NCI-H345 treated with DMSO at 0.1 percent for 48 hours (cell line): ENCODE measurements at regions not wholly inside any gene's neighbourhood (a gene's known extent, or its start where the extent isn't known, plus 50 kb on each side); places are given as distances from the start of the nearest gene placed in this dataset.
"Not testable (repeated sequence)": the region's sequence is repeated elsewhere in the genome, so short reads cannot be mapped to it uniquely, and the experiment has no call there.

Source experiments
- DNase-seq: peaks from one replicate; lab custom pipeline; 2025; ENCODE audit not compliant: unreplicated experiment; lab: John Stamatoyannopoulos, UW

DNA sequence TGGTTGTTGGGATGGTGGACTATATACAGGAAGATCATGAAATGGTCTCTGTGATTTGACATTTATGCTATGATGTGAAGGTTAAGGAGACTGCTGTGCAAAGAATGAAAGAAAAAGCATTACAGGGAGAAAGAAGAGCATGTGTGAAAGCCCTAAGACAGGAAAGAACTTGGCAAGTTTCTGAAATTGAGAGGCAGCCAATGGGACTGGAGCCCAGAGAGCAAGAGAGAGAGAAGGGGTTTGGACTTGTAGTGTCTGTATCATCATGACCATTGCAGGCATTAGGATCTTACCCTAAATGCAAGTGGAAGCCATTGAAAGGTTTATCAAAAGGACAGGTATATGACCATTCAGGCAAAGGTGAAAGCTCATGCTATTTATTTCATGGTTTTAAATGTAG, 147.1 kb downstream of the NAA11 start:
- DNase-seq: no peak

DNA sequence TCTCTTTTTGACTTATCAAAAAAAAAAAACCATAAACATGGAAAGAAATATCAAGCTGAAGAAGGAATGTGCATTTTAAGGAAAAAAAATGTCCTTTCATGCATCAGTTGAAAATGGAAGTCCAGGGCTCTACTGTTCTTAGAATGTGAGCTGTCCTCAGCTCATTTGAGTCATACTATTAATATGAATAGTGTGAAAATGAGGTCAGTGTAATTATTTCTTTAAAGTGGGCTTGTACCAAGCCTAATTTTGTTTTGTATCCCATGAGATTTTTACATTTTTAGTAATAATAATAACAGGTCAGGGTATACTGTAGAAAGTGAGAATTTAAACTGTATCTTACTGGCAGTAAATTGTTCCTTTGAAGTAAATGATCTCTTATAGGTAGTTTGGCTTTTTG, 148.5 kb downstream of the NAA11 start:
- DNase-seq: no peak

DNA sequence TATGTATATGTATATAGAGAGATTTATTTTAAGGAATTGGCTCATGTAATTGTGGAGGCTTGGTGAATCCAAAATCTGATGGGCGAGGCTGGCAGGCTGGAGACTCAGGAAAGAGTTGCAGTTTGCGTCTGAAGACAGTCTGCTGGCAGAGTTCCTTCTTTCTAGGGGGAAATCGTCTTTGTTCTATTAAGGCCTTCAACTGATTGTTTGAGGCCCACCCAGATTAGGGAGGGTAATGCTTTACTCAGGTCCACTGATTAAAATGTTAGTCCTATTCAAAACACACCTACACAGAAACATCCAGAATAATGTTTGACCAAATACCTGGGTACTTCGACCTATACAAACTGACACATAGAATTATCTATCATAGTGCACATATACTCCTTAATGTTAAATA, 149.5 kb downstream of the NAA11 start:
- DNase-seq: no peak

DNA sequence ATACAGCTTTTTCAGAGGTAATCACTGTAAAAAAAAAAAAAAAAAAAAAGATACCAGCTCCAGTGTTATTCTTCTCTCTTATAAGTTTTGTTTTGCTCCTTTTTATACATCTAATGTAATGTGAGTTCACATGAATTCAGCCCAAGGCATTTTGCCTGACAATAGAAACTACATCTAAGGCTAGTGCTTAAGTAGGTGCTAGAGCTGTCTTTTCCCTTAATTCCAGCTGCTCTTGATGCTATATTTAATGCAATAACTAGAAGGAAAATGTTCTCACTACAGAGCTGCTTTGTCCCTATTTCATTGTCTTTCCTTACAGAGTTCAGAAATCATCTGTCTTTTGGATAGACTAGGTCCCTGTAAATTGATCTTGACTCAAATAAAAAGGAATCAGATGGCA, 150.1 kb downstream of the NAA11 start:
- peak; percentile 15 for DNase-seq

DNA sequence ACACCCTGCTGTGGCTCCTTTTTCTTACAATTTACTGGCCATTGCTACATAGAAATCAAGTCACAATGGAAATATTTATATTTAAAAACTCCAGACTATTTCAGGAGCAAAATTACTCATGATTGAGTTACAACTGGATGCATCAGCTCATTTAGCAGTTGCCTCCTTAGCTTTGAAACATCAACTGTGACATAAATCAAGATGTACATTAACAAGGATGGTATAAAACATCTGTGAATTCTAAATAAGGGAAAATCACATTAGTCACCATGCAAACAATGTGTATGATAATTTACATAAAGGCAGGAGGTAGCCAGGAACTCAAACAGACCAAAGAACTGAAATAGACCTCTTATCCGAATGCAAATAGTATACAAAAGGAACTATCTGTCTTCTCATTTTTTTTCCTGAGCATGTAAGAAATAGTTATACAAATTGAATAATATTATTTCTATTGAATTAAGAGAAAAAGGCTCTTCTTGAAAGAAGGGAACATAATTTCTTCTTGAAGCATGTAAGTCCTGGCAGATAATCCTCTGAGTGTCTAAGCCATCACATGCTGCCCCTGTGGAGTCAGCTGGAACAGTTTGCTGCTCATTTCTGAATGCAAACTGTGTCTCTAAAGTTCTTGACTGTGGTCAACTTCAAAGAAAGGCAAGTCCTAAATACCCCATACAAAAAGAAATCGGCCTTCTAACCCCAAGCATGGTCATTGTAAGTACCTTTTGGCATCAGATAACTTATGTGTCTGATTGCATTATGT, 151.2 kb downstream of the NAA11 start:
- DNase-seq: no peak

DNA sequence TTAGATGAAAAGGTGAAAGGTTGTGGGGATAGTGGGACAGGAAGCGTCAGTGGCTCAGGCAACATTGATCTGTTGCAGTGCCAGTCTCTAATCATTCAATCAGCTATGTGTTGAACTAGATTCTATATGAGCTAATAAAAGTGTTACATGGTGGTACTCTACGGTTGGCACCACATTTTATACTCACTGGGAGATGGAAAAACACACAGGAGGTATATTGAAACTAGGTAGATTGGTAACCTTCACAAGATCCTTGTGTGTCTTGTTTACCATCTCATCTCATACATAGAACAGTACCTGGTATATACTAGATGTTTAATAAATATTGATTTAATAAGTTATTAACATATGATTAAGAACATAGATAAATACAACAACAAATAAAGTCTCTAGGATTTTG, 152.7 kb downstream of the NAA11 start:
- DNase-seq: no peak

DNA sequence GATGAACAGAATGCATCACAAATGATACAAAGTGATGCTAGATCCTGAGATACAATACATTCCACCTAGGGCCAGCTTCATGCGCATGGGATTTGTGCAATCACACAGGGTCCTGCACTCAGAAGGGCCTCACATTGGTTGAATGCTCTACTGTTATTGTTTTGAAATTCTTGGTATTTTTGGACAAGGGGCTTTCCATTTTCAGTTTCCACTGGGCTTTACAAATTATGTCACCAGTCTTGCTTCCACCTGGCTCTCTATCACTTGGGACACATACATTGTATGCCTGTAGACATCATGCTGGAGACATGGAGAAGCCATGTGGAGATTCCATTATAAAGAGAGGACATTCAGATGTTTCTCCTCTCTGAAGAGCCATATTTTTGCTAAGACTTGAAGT, 155.8 kb downstream of the NAA11 start:
- DNase-seq: no peak

DNA sequence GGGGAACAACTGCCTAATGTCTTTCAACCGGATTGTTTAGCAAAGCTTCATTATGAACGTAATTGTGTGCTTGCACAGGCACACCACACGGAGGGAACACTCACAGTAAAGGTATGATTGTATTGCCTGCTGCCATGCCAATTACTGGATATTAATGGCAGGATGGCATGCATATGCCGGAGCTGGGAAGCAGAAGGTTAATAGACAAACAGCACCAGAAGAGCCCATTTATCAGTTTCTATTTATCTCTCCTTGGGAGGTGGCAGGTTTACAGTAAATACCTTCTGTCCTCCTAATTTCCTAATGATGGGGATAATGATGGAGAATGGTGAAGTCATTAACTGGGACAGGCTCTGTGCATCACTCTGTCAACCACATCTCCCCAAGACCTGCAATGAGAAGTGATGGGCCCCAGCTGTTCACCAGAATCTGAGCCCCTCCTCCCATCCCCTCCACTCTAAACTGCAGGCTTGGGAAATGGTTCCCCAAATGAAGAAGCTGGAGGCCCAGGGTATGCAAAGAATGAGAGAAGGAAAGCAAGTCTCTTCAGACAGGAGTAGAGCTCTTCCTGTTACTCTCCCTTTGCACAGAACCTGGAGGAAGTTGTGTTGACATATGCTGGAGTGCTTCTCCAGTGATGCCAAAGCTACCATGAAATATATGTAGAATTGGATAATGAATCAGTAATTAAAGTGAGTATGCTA, 160.8 kb downstream of the NAA11 start:
- no peak for DNase-seq

DNA sequence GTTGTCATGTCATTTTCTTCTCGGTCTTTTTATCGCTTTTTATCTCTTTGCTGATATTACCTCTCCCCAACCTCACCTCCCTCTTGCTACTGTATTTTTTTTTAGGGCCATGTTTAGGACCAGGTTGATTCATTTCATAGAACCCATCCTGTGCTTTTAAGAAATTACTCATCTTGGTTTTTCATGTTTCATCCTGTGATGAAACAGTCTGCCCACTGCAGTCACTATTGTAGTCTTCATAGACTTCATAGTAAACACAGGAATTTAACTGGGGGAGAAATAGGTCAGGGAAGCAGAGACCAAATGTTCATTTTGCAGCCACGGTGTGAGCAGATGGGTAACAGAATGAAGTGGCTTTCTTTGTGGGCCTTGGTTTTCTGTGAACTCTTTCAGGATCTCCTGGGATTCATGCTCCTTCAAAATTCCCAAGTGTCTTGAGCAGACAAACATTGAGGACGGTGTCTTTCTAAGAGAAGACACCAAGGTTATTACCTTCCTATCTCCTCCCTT, 161.8 kb downstream of the NAA11 start:
- no peak for DNase-seq

DNA sequence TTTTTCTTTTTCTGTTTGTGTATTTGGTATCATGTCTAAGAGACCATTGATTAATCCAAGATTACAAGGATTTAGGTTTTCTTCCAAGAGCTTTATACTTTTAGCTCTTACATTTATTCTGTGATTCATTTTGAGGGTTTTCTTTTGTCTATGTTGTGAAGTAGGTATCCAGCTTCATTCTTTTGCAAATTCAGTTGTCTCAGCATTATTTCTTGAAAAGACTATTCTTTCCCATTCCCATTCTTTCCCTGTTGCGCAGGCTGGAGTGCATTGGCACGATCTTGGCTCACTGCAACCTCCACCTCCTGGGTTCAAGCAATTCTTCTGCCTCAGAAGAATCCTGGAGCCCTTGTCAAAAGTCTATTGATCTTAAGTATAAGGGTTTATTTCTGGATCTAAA, 164.9 kb downstream of the NAA11 start:
- no peak for DNase-seq

DNA sequence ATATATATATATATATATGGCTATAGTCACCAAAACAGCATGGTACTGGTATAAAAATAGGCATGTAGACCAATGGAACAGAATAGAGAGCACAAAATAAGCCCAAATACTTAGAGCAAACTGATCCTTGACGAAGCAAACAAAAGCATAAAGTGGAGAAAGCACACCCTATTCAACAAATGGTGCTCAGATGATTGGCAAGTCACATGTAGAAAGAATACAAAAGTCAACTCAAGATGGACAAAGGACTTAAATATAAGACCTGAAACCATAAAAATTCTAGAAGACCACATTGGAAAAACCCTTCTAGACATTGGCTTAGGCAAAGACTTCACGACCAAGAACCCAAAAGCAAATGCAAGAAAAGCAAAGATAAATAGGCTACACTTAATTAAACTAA, 167.2 kb downstream of the NAA11 start:
- not testable (repeated sequence) for DNase-seq

DNA sequence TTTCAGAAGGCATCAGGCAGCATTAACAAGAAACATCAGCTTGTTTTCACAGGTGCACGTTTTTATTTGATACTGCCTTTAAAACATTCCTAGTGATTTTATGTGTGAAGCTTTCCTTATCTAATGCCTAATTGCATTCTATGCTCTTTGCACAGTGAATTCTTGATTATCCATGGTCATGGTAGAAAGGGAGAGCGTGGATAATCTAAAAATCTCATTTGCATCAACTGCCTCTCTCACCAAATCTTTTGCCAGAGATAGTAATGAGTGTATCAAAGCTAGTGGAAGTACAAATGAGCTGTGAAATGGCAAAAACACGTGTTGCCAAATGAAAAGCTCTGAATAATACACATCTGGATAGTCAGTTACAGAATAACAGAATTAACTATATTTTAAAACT, 170.5 kb downstream of the NAA11 start:
- DNase-seq: no peak

DNA sequence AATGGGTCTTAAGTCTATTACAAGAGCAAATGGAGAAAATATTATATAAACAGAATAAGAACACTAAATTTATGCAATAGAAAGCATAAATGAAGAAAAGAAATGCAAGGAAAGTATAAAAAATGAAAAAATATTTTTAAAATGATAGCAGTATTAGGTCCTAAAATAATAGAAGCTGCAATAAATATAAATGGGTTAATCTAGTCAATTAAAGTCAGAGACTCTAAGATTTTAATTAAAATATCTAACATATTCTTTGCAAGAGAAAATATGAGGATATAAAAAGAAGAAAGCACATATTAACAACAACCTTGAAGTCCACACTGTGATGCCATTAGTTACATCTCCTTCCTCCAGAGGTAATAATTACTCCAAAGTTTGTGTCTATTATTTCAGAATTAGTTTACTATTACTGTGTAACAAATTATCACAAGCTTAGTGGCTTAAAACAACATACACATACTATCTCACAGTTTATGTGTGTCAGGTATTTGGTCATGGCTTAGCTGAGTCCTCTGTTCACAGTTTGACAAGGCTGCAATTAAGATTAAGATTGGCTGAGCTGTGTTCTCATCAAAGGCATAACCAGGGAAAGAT, 174.9 kb downstream of the NAA11 start:
- DNase-seq: no peak

DNA sequence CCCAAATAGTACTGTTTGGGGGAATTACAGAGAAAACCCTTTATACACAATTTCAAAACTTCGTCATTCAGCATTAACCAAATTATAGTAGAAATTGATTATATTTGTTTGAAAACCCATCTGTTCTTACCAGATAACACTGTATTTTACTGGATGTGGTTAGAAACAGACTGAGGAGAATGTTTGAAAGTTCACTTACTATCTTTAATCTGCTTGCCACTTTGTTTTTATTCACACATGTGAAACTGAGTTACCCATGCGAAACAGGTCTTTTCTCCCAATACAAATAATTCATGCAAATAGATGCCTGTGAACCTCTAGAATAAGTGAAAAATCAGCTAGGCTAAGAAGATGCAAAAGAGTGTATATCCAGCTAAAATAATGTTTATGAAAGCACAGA, 177.5 kb downstream of the NAA11 start:
- DNase-seq: no peak

DNA sequence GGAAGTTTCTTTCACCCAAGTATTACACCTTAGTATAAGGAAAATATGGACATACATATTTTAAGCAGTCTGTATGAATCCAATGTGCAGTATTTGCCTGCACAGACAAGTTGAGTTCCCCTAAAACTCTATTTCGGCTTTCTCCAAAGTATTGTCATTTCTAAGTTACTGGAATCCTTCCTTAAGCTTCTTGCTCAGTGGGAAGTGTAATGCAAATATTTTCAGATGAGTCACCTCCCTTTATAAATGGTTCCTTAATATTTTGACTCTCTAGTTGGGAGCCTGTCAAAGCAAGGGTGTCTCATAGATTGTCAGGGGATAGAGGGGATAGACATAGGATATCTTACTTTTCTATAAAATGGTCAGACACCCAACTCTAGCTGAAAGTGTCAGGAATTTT, 178.6 kb downstream of the NAA11 start:
- no peak for DNase-seq

DNA sequence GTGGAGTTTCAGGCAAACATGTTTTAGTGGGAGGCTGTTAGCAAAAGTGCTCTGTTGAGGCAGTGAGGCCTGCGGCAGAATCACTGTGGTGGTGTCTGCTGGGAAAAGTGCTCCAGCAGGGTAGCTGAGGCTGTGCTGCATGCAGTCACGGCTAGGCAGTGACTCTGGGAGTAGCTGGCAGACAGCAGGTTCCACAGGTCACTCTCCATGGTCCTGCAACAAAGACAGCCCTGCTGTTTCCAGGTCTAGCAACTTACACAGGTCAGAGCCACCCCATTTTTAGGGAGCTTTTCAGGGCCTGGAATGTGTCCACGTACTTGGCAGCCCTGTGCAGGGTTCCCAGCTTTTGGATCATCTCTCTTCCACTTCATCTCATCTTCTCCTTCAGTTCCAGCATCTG, 184.3 kb downstream of the NAA11 start:
- no peak for DNase-seq

DNA sequence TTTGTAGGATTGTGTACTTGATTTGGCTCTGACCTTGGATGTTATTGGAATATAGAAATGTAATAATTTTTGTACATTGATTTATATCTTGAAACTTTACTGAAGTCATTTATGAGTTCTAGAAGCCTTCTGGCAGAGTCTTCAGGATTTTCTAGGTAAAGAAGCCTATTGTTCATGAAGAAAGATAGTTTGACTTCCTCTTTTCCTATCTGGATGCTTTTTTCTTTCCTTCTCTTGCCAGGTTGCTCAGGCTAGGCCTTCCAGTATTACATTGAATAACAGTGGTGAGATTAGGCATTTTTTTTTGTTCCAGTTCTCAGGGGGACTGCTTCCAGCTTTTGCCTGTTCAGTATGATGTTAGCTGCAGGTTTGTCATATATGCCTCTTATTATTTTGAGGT, 191.1 kb downstream of the NAA11 start:
- DNase-seq: no peak

DNA sequence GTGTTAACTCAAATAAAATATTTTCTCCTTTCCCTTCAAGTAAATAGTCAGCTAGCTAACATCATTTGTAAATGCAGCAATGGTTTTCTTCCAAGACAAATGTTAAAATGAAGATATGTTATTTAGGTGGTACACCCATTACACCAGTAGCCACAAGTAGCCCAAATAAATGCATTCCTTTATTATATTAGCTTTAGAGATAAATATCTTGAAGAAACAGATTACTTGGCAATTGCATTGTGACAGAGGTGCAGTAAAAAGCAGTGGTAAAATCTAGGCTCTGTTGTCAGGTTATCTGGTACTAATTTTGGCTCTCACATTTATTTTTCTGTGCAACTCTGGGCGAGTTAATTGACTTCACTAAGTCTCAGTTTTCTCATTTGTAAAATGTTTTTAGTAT, 193.0 kb downstream of the NAA11 start:
- no peak for DNase-seq

DNA sequence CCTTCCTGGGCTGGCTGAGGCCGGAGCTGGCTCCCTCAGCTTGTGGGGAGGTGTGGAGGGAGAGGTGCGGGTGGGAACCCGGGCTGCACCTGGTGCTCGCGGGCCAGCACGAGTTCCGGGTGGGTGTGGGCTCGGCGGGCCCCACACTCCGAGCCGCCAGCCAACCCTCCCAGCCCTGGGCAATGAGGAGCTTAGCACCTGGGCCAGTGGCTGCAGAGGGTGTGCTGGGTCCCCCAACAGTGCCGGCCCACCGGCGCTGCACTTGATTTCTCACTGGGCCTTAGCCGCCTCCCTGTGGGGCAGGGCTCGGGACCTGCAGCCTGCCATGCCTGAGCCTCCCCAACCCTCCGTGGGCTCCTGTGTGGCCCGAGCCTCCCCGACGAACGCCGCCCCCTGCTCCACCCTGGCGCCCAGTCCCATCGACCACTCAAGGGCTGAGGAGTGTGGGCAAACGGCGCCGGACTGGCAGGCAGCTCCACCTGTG, 182.7 kb upstream of the PAQR3 start:
- no peak for DNase-seq

DNA sequence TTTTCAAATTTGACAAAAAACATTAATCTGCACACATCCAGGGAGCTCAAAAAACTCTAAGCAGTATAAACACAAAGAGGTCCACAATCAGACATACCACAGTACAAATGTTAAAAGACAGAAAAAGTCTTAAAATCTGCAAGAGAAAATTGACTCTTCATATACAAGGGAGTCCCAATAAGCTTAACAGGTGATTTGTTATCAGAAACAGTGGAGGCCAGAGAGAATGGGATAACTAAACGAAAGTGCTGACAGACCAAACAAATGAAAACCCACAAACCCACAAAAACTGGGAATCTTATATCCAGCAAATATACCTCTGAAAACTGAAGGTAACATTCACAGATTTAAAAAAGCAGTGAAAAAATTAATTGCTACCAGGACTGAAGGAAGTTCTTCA, 182.0 kb upstream of the PAQR3 start:
- DNase-seq: no peak

DNA sequence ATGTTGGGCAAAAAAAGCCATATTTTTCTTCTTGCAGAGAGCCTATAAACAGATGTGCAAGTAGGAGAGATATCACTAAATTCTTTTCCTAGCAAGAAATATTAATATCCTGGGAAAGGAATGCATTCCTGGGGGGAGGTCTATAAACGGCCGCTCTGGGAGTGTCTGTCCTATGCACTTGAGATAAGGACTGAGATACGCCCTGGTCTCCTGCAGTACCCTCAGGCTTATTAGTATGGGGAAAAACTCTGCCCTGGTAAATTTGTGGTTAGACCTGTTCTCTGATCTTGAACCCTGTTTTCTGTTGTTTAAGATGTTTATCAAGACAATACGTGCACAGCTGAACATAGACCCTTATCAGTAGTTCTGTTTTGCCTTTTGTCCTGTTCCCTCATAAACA, 177.8 kb upstream of the PAQR3 start:
- DNase-seq: not testable (repeated sequence)

DNA sequence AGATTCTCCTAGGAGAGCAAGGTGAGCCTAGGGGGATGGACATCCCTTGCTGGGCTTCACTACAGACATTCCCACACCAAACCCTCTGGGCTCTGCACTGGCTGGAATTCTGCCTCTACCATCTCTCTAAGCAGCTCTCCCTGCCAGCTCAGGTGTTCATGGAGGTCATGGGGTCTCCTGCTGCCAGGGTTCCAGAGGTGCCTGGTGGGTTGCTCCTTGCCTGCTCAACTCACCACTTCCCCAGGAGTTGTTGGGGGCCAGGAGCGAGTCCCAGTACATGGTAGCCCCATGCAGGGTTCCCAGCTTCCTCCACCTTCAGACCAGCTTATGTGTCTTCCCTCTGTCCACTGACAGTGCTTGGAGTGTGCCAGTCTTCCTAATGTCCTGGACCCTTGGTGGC, 167.8 kb upstream of the PAQR3 start:
- no peak for DNase-seq
